Thymus (tissue), 11 donors: ENCODE measurements at regions not wholly inside any gene's neighbourhood (a gene's known extent, or its start where the extent isn't known, plus 50 kb on each side); places are given as distances from the start of the nearest gene placed in this dataset.

Experiments used
- DNase-seq, 9 donors: peaks; one replicate each; pipeline ENCODE4 v3.0.0-alpha.2; 2013; ENCODE audit warnings: low spot score in 9 of 9, low read depth in 6 of 9, missing footprints in 1 of 9
- H3K27ac ChIP-seq, 2 donors: one replicate each; pipeline ENCODE4 v1.5.1; 2013; ENCODE audit warnings: control low read depth in 1 of 2, low read depth in 1 of 2, low read length in 1 of 2, mild to moderate bottlenecking in 1 of 2, moderate library complexity in 1 of 2
- H3K27me3 ChIP-seq, 2 donors: one replicate each; pipeline ENCODE4 v1.5.1; 2013; ENCODE audit warnings: low read length in 1 of 2; ENCODE audit not compliant: control insufficient read depth in 2 of 2, insufficient read depth in 1 of 2
- H3K36me3 ChIP-seq, 2 donors: one replicate each; pipeline ENCODE4 v1.5.1; 2013; ENCODE audit warnings: low read length in 1 of 2, mild to moderate bottlenecking in 1 of 2, moderate library complexity in 1 of 2; ENCODE audit not compliant: control insufficient read depth in 2 of 2, insufficient read depth in 2 of 2
- H3K4me1 ChIP-seq, 2 donors: one replicate each; pipeline ENCODE4 v1.5.1; 2013; ENCODE audit warnings: low read length in 2 of 2; ENCODE audit not compliant: control insufficient read depth in 2 of 2, insufficient read depth in 2 of 2
- H3K4me3 ChIP-seq, 2 donors: one replicate each; pipeline ENCODE4 v1.5.1; 2013; ENCODE audit warnings: low read length in 2 of 2, control low read depth in 1 of 2, mild to moderate bottlenecking in 1 of 2
- H3K9me3 ChIP-seq, 2 donors: one replicate each; pipeline ENCODE4 v1.5.1; 2013; ENCODE audit warnings: low read length in 1 of 2, mild to moderate bottlenecking in 1 of 2; ENCODE audit not compliant: control insufficient read depth in 2 of 2, insufficient read depth in 1 of 2
- WGBS: extraction: QIAGEN DNeasy Blood & Tissue Kit; methylation state at CpG from one replicate; pipeline ENCODE4 v1.1.7; 2013; 5-methylcytosine and 5-hydroxymethylcytosine counted together
- donor health status: healthy.

DNA sequence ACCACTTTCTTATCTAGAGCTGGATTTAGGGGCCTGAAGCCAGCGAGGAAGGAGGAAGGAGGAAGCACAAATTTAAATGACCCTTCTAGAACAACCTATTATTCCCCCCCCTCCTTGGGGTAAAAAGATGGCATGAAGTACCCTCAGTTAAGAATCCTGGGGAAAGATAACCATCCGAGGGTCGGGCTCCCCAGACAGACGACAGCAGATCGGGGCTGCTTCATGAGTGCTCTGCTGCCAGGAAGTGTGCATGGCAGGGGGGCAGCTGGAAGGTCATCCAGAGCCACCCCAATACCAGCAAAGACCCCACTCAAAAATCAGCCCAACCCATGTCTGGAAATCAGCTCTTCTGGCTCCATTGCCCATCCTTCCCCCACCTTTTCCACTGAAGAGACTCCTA lies 207.5 kb downstream of the CTTN start:
- no peak overlapping the region for H3K27ac ChIP-seq
- WGBS, result 73% methylated on average over 5 of the region's 5 CpGs
- H3K36me3 ChIP-seq, result no peaks in the 10 kb centered on the region
- no peaks in the 10 kb centered on the region for H3K4me1 ChIP-seq
- H3K9me3 ChIP-seq, result no peaks in the 10 kb centered on the region
- no peak for DNase-seq
- no peaks in the 10 kb centered on the region for H3K27me3 ChIP-seq
- no peak overlapping the region for H3K4me3 ChIP-seq

DNA sequence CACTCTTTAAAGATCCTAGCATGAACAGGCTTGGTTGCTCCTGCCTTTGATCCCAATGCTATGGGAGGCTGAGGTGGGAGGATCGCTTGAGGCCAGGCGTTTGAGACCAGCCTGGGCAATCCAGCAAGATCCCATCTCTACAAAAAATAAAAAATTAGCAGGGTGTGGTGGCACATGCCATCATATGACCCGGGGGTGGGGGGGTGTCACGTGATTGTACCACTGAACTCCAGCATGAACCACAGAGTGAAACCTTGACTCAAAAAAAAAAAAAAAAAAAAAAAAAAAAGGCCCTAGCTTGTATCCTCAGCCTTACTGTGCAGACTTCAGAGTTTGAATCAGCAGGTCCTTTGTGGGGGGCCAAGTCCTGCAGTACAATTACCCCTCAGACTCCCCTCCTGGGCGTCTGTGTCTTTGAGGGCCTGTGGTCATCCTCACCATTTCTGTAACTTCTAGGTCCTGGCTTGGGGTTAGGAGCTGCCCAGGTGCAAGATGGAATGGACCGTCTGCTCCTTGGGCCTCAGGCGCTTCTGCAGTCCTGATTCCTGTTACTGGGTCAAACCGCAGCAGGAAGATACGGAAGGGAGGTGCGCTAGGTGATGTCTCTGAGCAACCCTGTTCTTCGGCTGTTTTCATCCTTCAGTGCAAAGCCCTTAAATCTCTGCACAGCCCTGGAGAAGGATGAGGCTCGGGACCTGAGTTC lies 208.1 kb downstream of the CTTN start:
- Histone ChIP-seq H3K27ac (no peak overlapping the region), H3K4me3 (no peak overlapping the region), H3K9me3 (no peaks in the 10 kb centered on the region), H3K27me3 (no peaks in the 10 kb centered on the region), H3K4me1 (no peaks in the 10 kb centered on the region), H3K36me3 (no peaks in the 10 kb centered on the region)
- 88% methylated on average over 12 of the region's 12 CpGs for WGBS
- no peak for DNase-seq

- no peak overlapping the region for H3K4me3 ChIP-seq
- no peaks in the 10 kb centered on the region for H3K36me3 ChIP-seq
- H3K9me3 ChIP-seq, result no peaks in the 10 kb centered on the region
- no peaks in the 10 kb centered on the region for H3K4me1 ChIP-seq
- WGBS, result 93% methylated on average over 10 of the region's 10 CpGs
- DNase-seq, result no peak
- H3K27me3 ChIP-seq, result no peaks in the 10 kb centered on the region
- no peak overlapping the region for H3K27ac ChIP-seq
Observed at GRCh38 chr11:70606951-70607330, 208.6 kb downstream of the CTTN start.

GRCh38 chr11:70607561-70607960 lies 209.2 kb downstream of the CTTN start:
- no peaks in the 10 kb centered on the region for H3K36me3 ChIP-seq
- WGBS, result 96% methylated on average over 6 of the region's 6 CpGs

DNA sequence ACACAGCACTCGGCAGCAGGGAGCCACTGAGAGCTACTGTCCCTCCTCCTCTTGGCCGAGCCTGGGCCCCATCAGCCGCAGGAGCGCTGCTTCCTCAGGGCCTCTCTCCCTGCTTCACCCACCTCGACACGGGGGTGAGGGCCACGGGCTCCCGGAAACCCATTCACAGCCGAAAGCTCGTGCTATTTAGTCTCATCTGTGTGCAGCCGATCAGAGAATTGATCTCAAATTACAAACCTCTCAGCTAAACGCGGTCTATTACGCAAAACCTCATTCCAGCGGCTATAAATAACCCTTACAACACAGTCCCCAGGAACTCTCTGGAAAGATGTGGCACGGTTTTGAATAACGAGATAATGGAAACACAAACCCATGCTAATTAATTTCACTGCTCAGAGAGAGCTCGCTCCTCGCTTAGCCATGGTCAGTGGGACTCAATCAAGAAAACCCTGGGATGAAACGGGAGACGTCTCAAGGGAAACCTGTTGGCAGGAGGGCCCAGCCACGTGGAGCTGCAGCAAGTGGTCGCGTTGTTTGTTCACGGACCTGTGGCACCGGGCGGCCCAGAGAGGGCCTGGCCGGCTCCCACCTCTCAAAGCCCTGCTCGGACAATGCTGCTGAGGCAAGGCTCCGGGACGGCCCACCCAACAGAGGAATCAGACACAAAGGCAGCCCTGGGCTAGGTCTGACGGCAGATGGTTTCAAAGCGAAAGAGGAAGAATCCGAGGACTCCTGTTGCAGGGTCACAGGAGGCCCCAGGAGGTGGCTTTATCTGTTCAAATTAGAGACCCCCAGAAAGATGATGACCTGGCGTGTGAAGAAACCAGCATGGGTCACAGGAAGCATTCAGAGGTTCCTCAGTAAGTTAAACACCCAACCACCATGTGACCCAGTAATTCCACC lies 210.5 kb downstream of the CTTN start:
- no peaks in the 10 kb centered on the region for H3K27me3 ChIP-seq
- WGBS, result 75% methylated on average over 35 of the region's 35 CpGs
- no peak overlapping the region for H3K27ac ChIP-seq
- DNase-seq, result no peak
- H3K4me1 ChIP-seq, result no peaks in the 10 kb centered on the region
- H3K4me3 ChIP-seq, result no peak overlapping the region
- H3K9me3 ChIP-seq, result no peaks in the 10 kb centered on the region
- H3K36me3 ChIP-seq, result no peaks in the 10 kb centered on the region

More at GRCh38 chr11:70607561-70607960, 209.2 kb downstream of the CTTN start:
- H3K27ac ChIP-seq, result no peak overlapping the region
- no peaks in the 10 kb centered on the region for H3K27me3 ChIP-seq
- H3K9me3 ChIP-seq, result no peaks in the 10 kb centered on the region
- H3K4me3 ChIP-seq, result no peak overlapping the region
- no peak for DNase-seq
- H3K4me1 ChIP-seq, result no peaks in the 10 kb centered on the region

- no peaks in the 10 kb centered on the region for H3K36me3 ChIP-seq
- H3K4me3 ChIP-seq, result no peak overlapping the region
- no peaks in the 10 kb centered on the region for H3K27me3 ChIP-seq
- 50% methylated on average over 22 of the region's 22 CpGs for WGBS
- DNase-seq, result no peak
- no peaks in the 10 kb centered on the region for H3K4me1 ChIP-seq
- peaks cover 0 to 14% of the 10 kb centered on the region in 2 donors for H3K9me3 ChIP-seq
- no peak overlapping the region for H3K27ac ChIP-seq
Observed at GRCh38 chr11:70610566-70611565, 212.5 kb downstream of the CTTN start.

GRCh38 chr11:70611821-70612220 lies 213.5 kb downstream of the CTTN start:
- H3K27ac ChIP-seq, result no peak overlapping the region
- H3K36me3 ChIP-seq, result no peaks in the 10 kb centered on the region
- peaks cover 0 to 17% of the 10 kb centered on the region in 2 donors for H3K9me3 ChIP-seq
- no peaks in the 10 kb centered on the region for H3K4me1 ChIP-seq
- no peak for DNase-seq
- H3K27me3 ChIP-seq, result no peaks in the 10 kb centered on the region
- H3K4me3 ChIP-seq, result no peak overlapping the region
- 25% methylated on average over 14 of the region's 14 CpGs for WGBS

GRCh38 chr11:70612459-70613141 lies 214.3 kb downstream of the CTTN start:
- Histone ChIP-seq H3K27me3 (no peaks in the 10 kb centered on the region), H3K9me3 (peaks cover 0 to 17% of the 10 kb centered on the region in 2 donors), H3K36me3 (no peaks in the 10 kb centered on the region), H3K4me3 (no peak overlapping the region), H3K27ac (no peak overlapping the region), H3K4me1 (no peaks in the 10 kb centered on the region)
- WGBS, result 90% methylated on average over 24 of the region's 24 CpGs
- DNase-seq, result no peak
